ENCODE measurements at regions not wholly inside any gene's neighbourhood (a gene's known extent, or its start where the extent isn't known, plus 50 kb on each side); places are given as distances from the start of the nearest gene placed in this dataset.
A peak's percentile ranks its signal among the peaks of the same experiment; 100 is the strongest.

- no peaks in the 10 kb centered on the region for H3K4me1 ChIP-seq
- H3K27ac ChIP-seq = no peak overlapping the region
- intact Hi-C loops (cut with DNase I; ENCODE audit: low total_unique reads) = no loop called here
- DNase-seq (ENCODE audit: low spot score in 2 of 2) = no peak
- no peaks in the 10 kb centered on the region for H3K9me3 ChIP-seq
- no peak overlapping the region for H3K4me3 ChIP-seq
- H3K36me3 ChIP-seq = no peaks in the 10 kb centered on the region
- H3K27me3 ChIP-seq = no peaks in the 10 kb centered on the region
- no peak for TF ChIP-seq POLR2AphosphoS5 (IDR thresholded peaks at IDR 0.05)
- TF ChIP-seq CTCF (IDR thresholded peaks at IDR 0.05) = no peak
- TF ChIP-seq POLR2A (IDR thresholded peaks at IDR 0.05) = no peak
Measured at GRCh38 chr13:40247845-40248244, 418.6 kb downstream of the FOXO1 start.

- H3K27me3 ChIP-seq = no peaks in the 10 kb centered on the region
- TF ChIP-seq POLR2AphosphoS5 (IDR thresholded peaks at IDR 0.05) (no peak), CTCF (IDR thresholded peaks at IDR 0.05) (no peak), POLR2A (IDR thresholded peaks at IDR 0.05) (no peak)
- H3K4me3 ChIP-seq = no peak overlapping the region
- H3K4me1 ChIP-seq = no peaks in the 10 kb centered on the region
- H3K36me3 ChIP-seq = no peaks in the 10 kb centered on the region
- intact Hi-C loops (cut with DNase I; ENCODE audit: low total_unique reads) = no loop called here
- DNase-seq (ENCODE audit: low spot score in 2 of 2) = no peak
- peak overlapping the region; percentile 2 to 66 for H3K27ac ChIP-seq
- no peaks in the 10 kb centered on the region for H3K9me3 ChIP-seq
Measured at GRCh38 chr13:40251343-40252032, 415.0 kb downstream of the FOXO1 start.

- intact Hi-C loops (cut with DNase I; ENCODE audit: low total_unique reads) = no loop called here
- no peak for TF ChIP-seq POLR2A (IDR thresholded peaks at IDR 0.05)
- no peak for TF ChIP-seq CTCF (IDR thresholded peaks at IDR 0.05)
- TF ChIP-seq POLR2AphosphoS5 (IDR thresholded peaks at IDR 0.05) = no peak
- Histone ChIP-seq H3K4me3 (no peak overlapping the region), H3K27me3 (no peaks in the 10 kb centered on the region), H3K4me1 (no peaks in the 10 kb centered on the region), H3K36me3 (no peaks in the 10 kb centered on the region), H3K9me3 (no peaks in the 10 kb centered on the region), H3K27ac (no peak overlapping the region)
- no peak for DNase-seq (ENCODE audit: low spot score in 2 of 2)
Measured at GRCh38 chr13:40252241-40252640, 414.2 kb downstream of the FOXO1 start.

GRCh38 chr13:40252676-40253075 is 413.8 kb downstream of the FOXO1 start:
- TF ChIP-seq POLR2A (IDR thresholded peaks at IDR 0.05) = no peak
- TF ChIP-seq POLR2AphosphoS5 (IDR thresholded peaks at IDR 0.05) = no peak
- TF ChIP-seq CTCF (IDR thresholded peaks at IDR 0.05) = no peak
- Histone ChIP-seq H3K4me1 (no peaks in the 10 kb centered on the region), H3K27me3 (no peaks in the 10 kb centered on the region), H3K4me3 (no peak overlapping the region), H3K27ac (no peak overlapping the region), H3K36me3 (no peaks in the 10 kb centered on the region), H3K9me3 (no peaks in the 10 kb centered on the region)
- no peak for DNase-seq (ENCODE audit: low spot score in 2 of 2)
- intact Hi-C loops (cut with DNase I; ENCODE audit: low total_unique reads) = no loop called here

GRCh38 chr13:40254394-40254793 is 412.0 kb downstream of the FOXO1 start:
- Histone ChIP-seq H3K27me3 (no peaks in the 10 kb centered on the region), H3K4me3 (no peak overlapping the region), H3K27ac (no peak overlapping the region), H3K4me1 (no peaks in the 10 kb centered on the region), H3K36me3 (no peaks in the 10 kb centered on the region), H3K9me3 (no peaks in the 10 kb centered on the region)
- TF ChIP-seq POLR2A (IDR thresholded peaks at IDR 0.05) (no peak), CTCF (IDR thresholded peaks at IDR 0.05) (no peak), POLR2AphosphoS5 (IDR thresholded peaks at IDR 0.05) (no peak)
- intact Hi-C loops (cut with DNase I; ENCODE audit: low total_unique reads) = no loop called here
- DNase-seq (ENCODE audit: low spot score in 2 of 2) = no peak

Measured in breast epithelium (tissue), 4 donors.